Endothelial cell of umbilical vein (primary cell): ENCODE measurements at regions not wholly inside any gene's neighbourhood (a gene's known extent, or its start where the extent isn't known, plus 50 kb on each side); places are given as distances from the start of the nearest gene placed in this dataset.
A peak's percentile ranks its signal among the peaks of the same experiment; 100 is the strongest.

Experiments used
- BruUV-seq: library from RNA; stranded (reverse); fragments of 400-500 nt; replicated peaks from 2 replicates; lab custom pipeline; 2021; lab: Mats Ljungman, UMichigan
- CTCF ChIA-PET: fragments of 300-600, 350-600 bp; sonication (Branson Sonifier 250); formaldehyde crosslinking; loops from one replicate; lab custom pipeline; 2021; ENCODE audit warnings: antibody characterized with exemption, inconsistent platforms; lab: Charles Lee
- POLR2A ChIA-PET: fragments of 300-600, 350-600 bp; sonication (Branson Sonifier 250); formaldehyde crosslinking; loops from one replicate; lab custom pipeline; 2021; ENCODE audit warnings: antibody characterized with exemption, inconsistent platforms; lab: Charles Lee
- DNase-seq: peaks from one replicate; pipeline ENCODE4 v3.0.0-alpha.2; 2011; ENCODE audit warnings: low read depth, low spot score
- FAIRE-seq: peaks from 2 replicates; lab custom pipeline; 2011; peaks lifted over from hg19 to GRCh38; lab: Jason Lieb, UNC
- H2AFZ ChIP-seq: 2 replicates; pipeline ENCODE4 v1.6.0; 2012; ENCODE audit warnings: low read depth, low read length, control low read depth, inconsistent platforms
- H3K27ac ChIP-seq: 2 replicates; pipeline ENCODE4 v1.5.1; 2011; ENCODE audit warnings: low read depth, mild to moderate bottlenecking, control low read depth, low read length, moderate library complexity; ENCODE audit not compliant: insufficient read depth
- H3K27me3 ChIP-seq, 2 experiments: 2 replicates each; pipeline versions ENCODE4 v1.6.0 to v1.6.1; 2011; ENCODE audit warnings: low read length in 2 of 2, mixed read lengths in 1 of 2; ENCODE audit not compliant: control insufficient read depth in 2 of 2, insufficient read depth in 2 of 2
- H3K36me3 ChIP-seq, 2 experiments: 2 replicates in 1 of 2; 3 replicates in 1 of 2; pipeline ENCODE4 v1.5.1; 2011; ENCODE audit warnings: low read length in 2 of 2, mild to moderate bottlenecking in 1 of 2, moderate library complexity in 1 of 2; ENCODE audit not compliant: control insufficient read depth in 2 of 2, insufficient read depth in 2 of 2; ENCODE audit errors: extremely low read depth in 1 of 2
- H3K4me1 ChIP-seq: 3 replicates; pipeline ENCODE4 v1.5.1; 2011; ENCODE audit warnings: mild to moderate bottlenecking, low read length; ENCODE audit not compliant: control insufficient read depth, insufficient read depth; ENCODE audit errors: extremely low read depth
- H3K4me2 ChIP-seq: 2 replicates; pipeline ENCODE4 v1.6.1; 2011; ENCODE audit warnings: low read length, control low read depth, mixed read lengths; ENCODE audit not compliant: insufficient read depth
- H3K4me3 ChIP-seq, 3 experiments: fragments of 200-600 bp in 1 of 3; sonication (generic), shearing (Covaris generic) in 1 of 3; replicated peaks in 1 of 3; 2 replicates each; pipeline ENCODE4 v1.5.1; 2011 to 2016; ENCODE audit warnings: control low read depth in 3 of 3, low read length in 3 of 3, mild to moderate bottlenecking in 2 of 3, inconsistent platforms in 1 of 3, low read depth in 1 of 3, moderate library complexity in 1 of 3; ENCODE audit not compliant: insufficient read depth in 1 of 3
- H3K79me2 ChIP-seq: 2 replicates; pipeline ENCODE4 v1.6.0; 2012; ENCODE audit warnings: low read length, inconsistent platforms; ENCODE audit not compliant: control insufficient read depth, insufficient read depth
- H3K9ac ChIP-seq: replicated peaks from 2 replicates; pipeline ENCODE3; 2011; ENCODE audit warnings: low read length, control low read depth; ENCODE audit not compliant: insufficient read depth; ENCODE audit errors: extremely low read depth
- H3K9me1 ChIP-seq: replicated peaks from 3 replicates; pipeline ENCODE4 v1.6.0; 2011; ENCODE audit warnings: mild to moderate bottlenecking, low read length; ENCODE audit not compliant: control insufficient read depth, insufficient read depth; ENCODE audit errors: extremely low read depth
- H3K9me3 ChIP-seq: replicated peaks from 2 replicates; pipeline ENCODE4 v1.5.1; 2012; ENCODE audit warnings: low read length, inconsistent platforms; ENCODE audit not compliant: control insufficient read depth, insufficient read depth
- H4K20me1 ChIP-seq: replicated peaks from 2 replicates; pipeline ENCODE3; 2011; ENCODE audit warnings: mild to moderate bottlenecking, low read length; ENCODE audit not compliant: control insufficient read depth, insufficient read depth; ENCODE audit errors: extremely low read depth
- CTCF ChIP-seq, 2 donors: IDR thresholded peaks; 1 replicate in 1 of 2; 2 replicates in 1 of 2; pipeline ENCODE4 v1.5.1; 2011; ENCODE audit warnings: low read length in 2 of 2, mild to moderate bottlenecking in 2 of 2, moderate library complexity in 2 of 2, control low read depth in 1 of 2, inconsistent platforms in 1 of 2, low read depth in 1 of 2; ENCODE audit not compliant: insufficient read depth in 1 of 2; ENCODE audit errors: extremely low read depth in 1 of 2
- EZH2 ChIP-seq: IDR thresholded peaks from 2 replicates; pipeline ENCODE4 v1.6.1; 2012; ENCODE audit warnings: borderline replicate concordance, low read depth, mild to moderate bottlenecking, moderate library complexity, low read length, inconsistent platforms; ENCODE audit not compliant: severe bottlenecking
- FOS ChIP-seq: IDR thresholded peaks from 2 replicates; pipeline ENCODE4 v1.6.1; 2011; ENCODE audit warnings: mild to moderate bottlenecking, low read length, moderate library complexity, borderline replicate concordance; ENCODE audit not compliant: insufficient read depth
- GATA2 ChIP-seq: IDR thresholded peaks from 2 replicates; pipeline ENCODE4 v1.7.0; 2011; ENCODE audit warnings: low read depth, mild to moderate bottlenecking, moderate library complexity, mixed read lengths, low read length; ENCODE audit not compliant: insufficient read length, insufficient read depth
- JUN ChIP-seq: IDR thresholded peaks from 2 replicates; pipeline ENCODE4 v1.6.1; 2011; ENCODE audit warnings: borderline replicate concordance, low read depth; ENCODE audit not compliant: insufficient read length, insufficient read depth
- MAX ChIP-seq: IDR thresholded peaks from 2 replicates; pipeline ENCODE4 v1.6.1; 2011; ENCODE audit not compliant: insufficient read depth, insufficient read length
- MYC ChIP-seq: IDR thresholded peaks from one replicate; pipeline ENCODE4 v1.6.1; 2011; ENCODE audit warnings: mild to moderate bottlenecking, low read depth, low read length
- POLR2A ChIP-seq: IDR thresholded peaks from 2 replicates; pipeline ENCODE4 v1.6.1; 2012; ENCODE audit warnings: low read depth, mild to moderate bottlenecking, control low read depth, low read length
- POLR2AphosphoS5 ChIP-seq: IDR thresholded peaks from 2 replicates; pipeline ENCODE4 v1.6.1; 2012; ENCODE audit warnings: low read depth, mild to moderate bottlenecking, control low read depth, low read length, moderate library complexity; ENCODE audit not compliant: insufficient read depth
- dilution Hi-C: fragments of 300-500 bp; cut with MboI; formaldehyde crosslinking; loops from one replicate; pipeline ENCODE4 v1.15.0; 2019; ENCODE audit warnings: low sequenced_read_pairs; ENCODE audit not compliant: extremely low pct_ligation_motif_present
- intact Hi-C: fragments of 100-400 bp; cut with micrococcal nuclease; formaldehyde crosslinking; loops from one replicate; pipeline ENCODE4 v1.10.0; 2022

- H4K20me1 ChIP-seq: no peaks in the 10 kb centered on the region
- H3K79me2 ChIP-seq: peaks cover 74% of the 10 kb centered on the region
- peak overlapping the region; percentile 6 for H3K9ac ChIP-seq
- dilution Hi-C loops (no loop called here), intact Hi-C loops (no loop called here)
- ChIA-PET CTCF (interaction anchor here (0.9 kb wide), 1 partner anchor 9 kb away, joined by 4 read pairs; no protein-coding TSS in a partner anchor), POLR2A (no interaction called here)
- peaks cover 43% of the 10 kb centered on the region for H3K4me1 ChIP-seq
- H3K36me3 ChIP-seq: no peaks in the 10 kb centered on the region
- no peak overlapping the region for H3K4me3 ChIP-seq
- TF ChIP-seq EZH2 (no peak), JUN (no peak), CTCF (IDR thresholded peaks at IDR 0.05; ENCODE audit: extremely low read depth in 1 of 2, insufficient read depth in 1 of 2, low read depth in 1 of 2, low read length in 2 of 2) (no peak), POLR2A (no peak), POLR2AphosphoS5 (no peak), GATA2 (no peak), MYC (no peak), MAX (no peak), FOS (no peak)
- no peaks in the 10 kb centered on the region for H3K9me3 ChIP-seq
- H3K9me1 ChIP-seq: no peaks in the 10 kb centered on the region
- H3K27ac ChIP-seq: peak overlapping the region; percentile 95
- H3K27me3 ChIP-seq: no peaks in the 10 kb centered on the region
- BruUV-seq: no TSS peak
- DNase-seq (no peak), FAIRE-seq (peak; percentile 58)
- peak overlapping the region; percentile 94 for H3K4me2 ChIP-seq
- H2AFZ ChIP-seq: no peak overlapping the region
Measured at GRCh38 chr22:46065691-46066454, 84.5 kb upstream of the PPARA start.
